Endothelial cell of umbilical vein (primary cell): ENCODE measurements at regions not wholly inside any gene's neighbourhood (a gene's known extent, or its start where the extent isn't known, plus 50 kb on each side); places are given as distances from the start of the nearest gene placed in this dataset.

Experiments
- POLR2AphosphoS5 ChIP-seq: IDR thresholded peaks from 2 replicates; pipeline ENCODE4 v1.6.1; 2012; ENCODE audit warnings: low read depth, mild to moderate bottlenecking, control low read depth, low read length, moderate library complexity; ENCODE audit not compliant: insufficient read depth
- TF ChIP-seq, protein P1 (sequence below), 2 donors: IDR thresholded peaks; 1 replicate in 1 of 2; 2 replicates in 1 of 2; pipeline ENCODE4 v1.5.1; 2011; ENCODE audit warnings: low read length in 2 of 2, mild to moderate bottlenecking in 2 of 2, moderate library complexity in 2 of 2, control low read depth in 1 of 2, inconsistent platforms in 1 of 2, low read depth in 1 of 2; ENCODE audit not compliant: insufficient read depth in 1 of 2; ENCODE audit errors: extremely low read depth in 1 of 2

DNA sequence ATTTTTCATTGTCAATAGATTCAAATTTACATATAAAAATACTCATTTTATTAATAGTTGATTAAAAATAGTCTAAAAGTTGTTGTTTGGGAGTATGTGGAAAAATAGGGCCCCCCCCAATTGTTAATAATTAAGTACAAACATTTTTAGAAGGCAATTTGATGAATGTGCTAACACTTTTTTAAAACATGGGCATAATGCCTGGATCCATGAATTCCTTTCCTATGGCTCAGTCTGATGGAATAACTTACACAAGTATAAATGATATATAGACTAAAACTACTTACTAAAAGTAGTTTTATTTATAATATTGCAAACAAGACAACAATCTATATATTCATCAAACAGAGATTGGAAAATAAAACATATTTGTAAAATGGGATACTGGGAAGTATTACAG is 247.2 kb upstream of the LRRN1 start:
- TF ChIP-seq POLR2AphosphoS5 = no peak
- TF ChIP-seq, protein P1, sequence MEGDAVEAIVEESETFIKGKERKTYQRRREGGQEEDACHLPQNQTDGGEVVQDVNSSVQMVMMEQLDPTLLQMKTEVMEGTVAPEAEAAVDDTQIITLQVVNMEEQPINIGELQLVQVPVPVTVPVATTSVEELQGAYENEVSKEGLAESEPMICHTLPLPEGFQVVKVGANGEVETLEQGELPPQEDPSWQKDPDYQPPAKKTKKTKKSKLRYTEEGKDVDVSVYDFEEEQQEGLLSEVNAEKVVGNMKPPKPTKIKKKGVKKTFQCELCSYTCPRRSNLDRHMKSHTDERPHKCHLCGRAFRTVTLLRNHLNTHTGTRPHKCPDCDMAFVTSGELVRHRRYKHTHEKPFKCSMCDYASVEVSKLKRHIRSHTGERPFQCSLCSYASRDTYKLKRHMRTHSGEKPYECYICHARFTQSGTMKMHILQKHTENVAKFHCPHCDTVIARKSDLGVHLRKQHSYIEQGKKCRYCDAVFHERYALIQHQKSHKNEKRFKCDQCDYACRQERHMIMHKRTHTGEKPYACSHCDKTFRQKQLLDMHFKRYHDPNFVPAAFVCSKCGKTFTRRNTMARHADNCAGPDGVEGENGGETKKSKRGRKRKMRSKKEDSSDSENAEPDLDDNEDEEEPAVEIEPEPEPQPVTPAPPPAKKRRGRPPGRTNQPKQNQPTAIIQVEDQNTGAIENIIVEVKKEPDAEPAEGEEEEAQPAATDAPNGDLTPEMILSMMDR (IDR thresholded peaks at IDR 0.05; ENCODE audit: extremely low read depth in 1 of 2, insufficient read depth in 1 of 2, low read depth in 1 of 2, low read length in 2 of 2) = no peak
